ENCODE measurements at regions not wholly inside any gene's neighbourhood (a gene's known extent, or its start where the extent isn't known, plus 50 kb on each side); places are given as distances from the start of the nearest gene placed in this dataset.

DNA sequence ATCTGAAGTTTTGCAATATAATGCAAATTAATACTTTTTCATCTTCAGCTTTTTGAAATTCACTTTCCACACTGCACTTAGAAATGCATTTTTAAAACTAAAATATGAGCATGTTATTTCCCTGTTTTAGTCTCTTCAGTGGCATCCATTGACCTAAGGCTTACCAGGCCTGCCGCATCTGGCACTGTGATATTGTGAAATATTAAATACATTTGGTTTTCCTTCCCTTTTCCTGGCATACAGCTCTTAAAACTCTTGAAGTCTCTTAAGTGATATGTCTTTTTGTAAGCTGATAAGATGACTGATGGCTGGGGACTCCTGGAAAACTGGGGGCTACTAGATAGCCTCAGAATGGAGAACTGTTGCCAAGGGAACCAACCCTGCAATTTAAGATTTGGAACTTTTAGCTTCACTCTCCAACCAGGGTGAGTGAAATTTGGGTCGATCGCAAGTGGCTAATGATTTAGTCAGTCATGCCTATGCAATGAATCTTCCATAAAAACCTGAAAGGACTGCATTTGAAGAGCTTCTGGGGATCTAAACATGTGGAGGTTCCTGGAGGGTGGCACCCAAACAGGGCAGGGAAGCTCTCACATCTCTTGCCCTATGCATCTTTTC, 75.5 kb upstream of the PDC start:
- peak; percentile 44 for DNase-seq (ENCODE audit: low read depth)
- H3K4me3 ChIP-seq (ENCODE audit: low read depth, low read length), result no peak overlapping the region
- TF ChIP-seq CTCF (IDR thresholded peaks at IDR 0.05; ENCODE audit: insufficient read depth, low read depth, low read length), result no peak

DNA sequence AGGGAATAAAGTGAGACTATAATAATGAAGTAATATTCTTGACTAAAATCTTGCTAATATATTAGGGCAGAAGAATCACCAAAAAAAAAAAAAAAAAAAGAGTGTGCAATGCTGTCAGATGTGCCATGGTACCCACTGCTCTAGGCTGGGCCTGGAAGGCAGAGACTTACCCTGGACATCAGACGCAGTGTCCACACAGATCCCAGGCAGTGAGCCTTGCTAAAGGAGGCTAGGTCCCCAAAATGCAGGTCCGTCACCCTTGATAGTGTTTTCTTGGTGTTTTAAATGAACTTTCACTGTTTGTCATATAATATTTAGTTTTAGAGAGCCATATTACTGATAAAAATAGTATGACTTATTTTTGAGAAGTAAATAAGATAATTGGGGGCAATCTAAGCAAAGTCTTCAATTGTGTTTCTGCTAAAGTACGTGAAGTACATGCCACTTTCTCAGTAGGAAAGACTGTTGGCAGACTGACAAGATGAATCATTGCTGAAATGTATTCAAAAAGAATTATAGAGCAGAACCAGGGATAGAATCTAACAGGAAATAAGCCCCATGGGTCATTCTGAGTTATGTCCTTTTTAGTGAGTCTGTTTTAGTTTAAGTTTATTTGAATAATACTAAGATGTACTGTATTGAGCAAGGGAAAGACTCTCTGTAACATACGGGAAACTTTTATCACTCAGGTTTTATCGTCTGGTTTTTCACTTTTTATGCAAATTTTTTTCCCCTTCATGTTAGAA, 74.6 kb upstream of the PDC start:
- no peak overlapping the region for H3K4me3 ChIP-seq (ENCODE audit: low read depth, low read length)
- peak; percentile 82 for DNase-seq (ENCODE audit: low read depth)
- TF ChIP-seq CTCF (IDR thresholded peaks at IDR 0.05; ENCODE audit: insufficient read depth, low read depth, low read length), result no peak

DNA sequence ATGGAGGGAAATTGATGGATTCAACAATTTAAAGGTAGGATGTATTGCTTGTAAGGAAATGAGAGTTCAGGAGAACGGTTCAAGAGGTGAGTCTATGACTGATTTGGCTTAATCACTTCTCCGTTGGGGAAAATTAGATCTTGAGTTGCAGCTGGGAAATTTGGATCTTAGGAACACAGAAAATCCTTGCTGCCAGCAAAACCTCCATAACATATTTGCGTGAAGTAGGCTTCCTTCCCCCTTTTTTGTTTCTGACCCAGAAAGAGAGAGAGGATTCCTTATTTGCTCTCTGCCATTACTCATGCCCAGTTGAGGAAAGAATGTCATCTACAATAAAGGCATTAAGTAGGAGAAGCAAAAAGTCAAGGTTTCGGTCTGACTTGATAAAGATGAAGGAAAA, 73.5 kb upstream of the PDC start:
- no peak for TF ChIP-seq CTCF (IDR thresholded peaks at IDR 0.05; ENCODE audit: insufficient read depth, low read depth, low read length)
- no peak overlapping the region for H3K4me3 ChIP-seq (ENCODE audit: low read depth, low read length)
- DNase-seq (ENCODE audit: low read depth), result no peak

GRCh38 chr1:186532466-186532865, 71.6 kb upstream of the PDC start:
- no peak for DNase-seq (ENCODE audit: low read depth)
- H3K4me3 ChIP-seq (ENCODE audit: low read depth, low read length), result no peak overlapping the region
- no peak for TF ChIP-seq CTCF (IDR thresholded peaks at IDR 0.05; ENCODE audit: insufficient read depth, low read depth, low read length)

GRCh38 chr1:186531561-186532165, 70.7 kb upstream of the PDC start:
- no peak for TF ChIP-seq CTCF (IDR thresholded peaks at IDR 0.05; ENCODE audit: insufficient read depth, low read depth, low read length)
- H3K4me3 ChIP-seq (ENCODE audit: low read depth, low read length), result no peak overlapping the region
- DNase-seq (ENCODE audit: low read depth), result peak; percentile 6

- peak; percentile 61 for DNase-seq (ENCODE audit: low read depth)
- TF ChIP-seq CTCF (IDR thresholded peaks at IDR 0.05; ENCODE audit: insufficient read depth, low read depth, low read length), result no peak
- H3K4me3 ChIP-seq (ENCODE audit: low read depth, low read length), result no peak overlapping the region
These were observed 69.2 kb upstream of the PDC start for GRCh38 chr1:186530109-186530508.
